HL-60/S4 treated with retinoic acid at 250 ng/mL for 4 days and 3 days (cell line): ENCODE measurements at regions not wholly inside any gene's neighbourhood (a gene's known extent, or its start where the extent isn't known, plus 50 kb on each side); places are given as distances from the start of the nearest gene placed in this dataset.
"Not testable (repeated sequence)": the region's sequence is repeated elsewhere in the genome, so short reads cannot be mapped to it uniquely, and the experiment has no call there.

ENCODE experiments used
- in situ Hi-C: fragments of 300-500 bp; cut with MboI; formaldehyde crosslinking; loops from 2 replicates; pipeline ENCODE4 v1.7.0; 2022; ENCODE audit warnings: low sequenced_read_pairs

DNA sequence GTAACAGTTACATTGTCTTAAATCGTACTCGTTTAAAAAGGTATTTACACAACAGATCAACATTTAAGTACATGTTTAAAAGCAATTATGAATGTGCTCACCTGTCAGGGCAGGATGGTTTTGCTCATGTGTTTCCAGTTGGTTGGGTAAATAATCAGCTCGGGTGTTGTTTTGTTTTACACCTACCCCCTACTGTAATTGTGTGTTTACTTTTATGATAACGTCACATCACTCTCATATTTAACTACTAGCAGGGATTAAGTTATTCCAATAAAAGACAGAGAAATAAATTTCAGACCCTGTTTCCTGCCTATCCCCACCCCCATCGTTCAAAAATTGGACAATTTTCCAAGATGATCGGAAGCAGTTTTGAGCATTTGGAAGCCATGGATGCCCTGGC lies 390.2 kb downstream of the SEC14L1 start:
- in situ Hi-C loops: no loop called here

DNA sequence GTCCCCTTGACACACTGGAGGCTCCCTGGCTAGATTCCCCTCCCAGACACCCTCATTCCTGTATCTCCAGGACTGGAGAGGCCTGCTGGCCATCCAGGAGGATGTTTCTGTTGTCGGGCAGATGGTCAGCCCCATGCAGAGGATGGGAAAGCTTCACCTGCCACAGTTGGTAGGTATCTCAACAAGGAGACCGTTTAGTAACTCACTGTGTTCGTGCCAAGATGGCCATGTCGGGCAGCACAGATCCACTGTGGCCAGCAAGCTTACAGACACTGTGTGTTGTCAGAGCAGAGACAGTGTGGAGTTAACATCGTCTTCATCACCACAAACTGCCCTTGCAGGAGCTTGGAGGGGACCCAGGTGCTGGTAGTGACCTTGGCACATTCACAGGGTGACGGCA lies 390.9 kb downstream of the SEC14L1 start:
- in situ Hi-C loops: no loop called here

DNA sequence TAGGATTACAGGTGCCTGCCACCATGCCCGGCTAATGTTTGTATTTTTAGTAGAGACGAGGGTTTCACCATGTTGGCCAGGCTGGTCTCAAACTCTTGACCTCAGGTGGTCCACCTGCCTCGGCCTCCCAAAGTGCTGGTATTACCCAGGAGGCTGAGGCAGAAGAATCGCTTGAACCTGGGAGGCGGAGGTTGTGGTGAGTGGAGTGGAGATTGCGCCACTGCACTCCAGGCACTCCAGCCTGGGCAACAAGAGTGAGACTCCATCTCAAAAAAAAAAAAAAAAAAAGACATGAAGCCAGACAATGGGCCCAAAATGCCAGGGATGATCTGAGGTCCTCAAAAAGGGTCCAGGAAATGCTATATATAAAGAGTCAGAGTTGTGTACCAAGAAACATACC lies 392.9 kb downstream of the SEC14L1 start:
- in situ Hi-C loops: not testable (repeated sequence)

DNA sequence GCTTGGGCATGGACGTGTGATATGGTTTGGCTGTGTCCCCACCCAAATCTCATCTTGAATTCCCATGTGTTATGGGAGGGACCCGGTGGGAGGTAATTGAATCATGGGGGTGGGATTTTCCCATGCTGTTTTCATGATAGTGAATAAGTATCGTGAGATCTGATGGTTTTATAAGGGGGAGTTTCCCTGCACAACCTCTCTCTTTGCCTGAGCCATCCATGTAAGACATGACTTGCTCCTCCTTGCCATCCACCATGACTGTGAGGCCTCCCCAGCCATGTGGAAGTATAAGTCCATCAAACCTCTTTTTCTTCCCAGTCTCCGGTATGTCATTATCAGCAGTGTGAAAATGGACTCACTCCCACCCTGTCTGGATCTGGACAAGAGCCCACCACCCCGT lies 393.4 kb downstream of the SEC14L1 start:
- in situ Hi-C loops: no loop called here

DNA sequence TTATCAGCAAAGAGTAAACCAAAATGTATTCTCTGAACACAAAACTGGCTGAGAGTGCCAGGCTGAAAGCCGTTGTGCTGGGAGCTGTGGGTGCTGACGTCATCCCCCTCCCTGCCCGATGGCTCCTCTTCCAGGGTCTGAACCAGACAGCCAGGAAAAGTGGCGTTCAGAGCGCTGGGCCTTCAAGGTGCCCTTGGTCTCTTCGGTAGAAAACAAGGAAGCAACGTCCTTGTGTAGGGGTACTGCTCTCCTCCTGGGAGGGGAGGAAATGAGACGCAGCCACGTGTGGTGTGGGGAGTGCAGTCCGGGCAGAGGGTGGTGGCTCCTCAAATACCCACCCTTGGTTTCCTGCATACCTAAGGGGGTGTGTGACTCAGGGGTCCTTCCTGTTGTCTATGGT lies 394.7 kb downstream of the SEC14L1 start:
- in situ Hi-C loops: no loop called here

DNA sequence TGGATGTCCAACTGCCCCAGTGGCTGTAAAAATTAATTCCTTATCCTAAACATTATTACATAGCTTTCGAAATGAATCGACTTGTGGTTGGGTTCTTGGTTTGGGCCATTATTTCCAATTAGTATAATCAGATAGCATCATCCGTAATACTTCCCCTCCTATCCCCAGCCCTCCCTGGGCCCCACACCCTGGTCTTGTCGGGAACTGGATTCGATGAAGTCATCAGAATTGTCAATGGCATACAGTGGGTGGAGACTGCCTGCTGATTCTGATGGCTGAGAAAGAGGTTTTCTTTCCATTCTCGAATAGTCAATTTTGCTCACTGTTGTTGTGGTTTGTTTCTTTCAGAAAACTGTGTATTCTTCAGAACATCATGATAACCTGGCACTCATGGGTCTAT lies 395.1 kb downstream of the SEC14L1 start:
- in situ Hi-C loops: no loop called here

DNA sequence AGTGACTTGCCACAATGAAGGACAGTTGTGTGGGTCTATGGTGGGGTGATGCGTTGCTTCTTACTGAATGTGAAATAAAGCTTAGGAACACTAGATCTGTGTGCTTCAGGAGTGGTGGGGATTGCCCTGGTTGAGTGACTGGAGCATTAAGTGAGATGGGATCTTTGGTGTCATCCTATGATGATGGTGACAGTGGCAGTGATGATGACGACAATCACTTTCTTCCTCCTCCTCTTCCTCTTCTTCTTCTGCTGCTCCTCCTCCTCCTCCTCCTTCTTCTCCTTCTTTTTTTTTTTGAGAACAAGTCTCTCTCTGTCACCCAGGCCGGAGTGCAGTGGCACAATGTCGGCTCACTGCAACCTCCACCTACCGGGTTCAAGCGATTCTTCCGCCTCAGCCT lies 396.8 kb downstream of the SEC14L1 start:
- in situ Hi-C loops: no loop called here

DNA sequence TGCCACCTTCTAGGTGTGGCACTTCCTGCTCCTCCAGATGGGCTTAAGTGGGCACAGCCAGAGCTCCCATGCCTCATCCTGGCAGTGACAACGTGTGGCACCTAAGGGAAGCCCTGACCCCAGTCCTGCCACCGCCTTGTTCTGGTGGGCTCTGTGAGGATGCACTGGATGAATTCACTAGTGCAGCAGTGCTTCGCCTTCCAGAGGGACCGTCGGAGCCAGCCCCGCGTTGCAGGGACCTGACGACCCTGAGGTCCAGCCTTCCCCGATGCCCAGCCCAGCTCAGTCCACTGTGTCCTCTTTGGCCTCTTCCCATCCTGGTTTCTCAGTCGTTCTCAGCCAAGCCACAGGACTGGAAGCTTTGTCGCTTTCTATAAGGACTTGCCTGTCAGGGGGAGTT lies 399.8 kb downstream of the SEC14L1 start:
- in situ Hi-C loops: loop anchor here (10.0 kb wide), 1 partner anchor 474 kb away; no protein-coding TSS in a partner anchor

DNA sequence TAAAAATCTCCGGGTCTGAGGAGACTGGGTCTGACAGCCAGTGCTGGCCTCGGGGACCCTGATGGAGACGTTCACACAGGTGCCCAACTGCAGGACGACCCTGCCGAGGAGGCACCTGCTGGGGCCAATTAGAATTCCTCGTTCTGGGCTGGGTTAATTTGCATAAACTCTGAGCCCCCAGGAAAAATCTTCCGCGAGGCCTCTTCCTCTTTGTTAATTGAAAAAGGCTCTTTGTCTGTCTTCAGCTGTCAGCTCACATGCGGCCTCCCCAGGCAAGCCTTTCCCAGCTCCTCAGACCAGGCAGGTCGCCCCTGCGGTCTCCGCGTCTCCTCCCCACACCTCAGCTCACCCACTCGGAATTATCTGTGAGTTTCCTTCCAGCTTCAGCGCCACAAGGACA lies 400.2 kb downstream of the SEC14L1 start:
- in situ Hi-C loops: loop anchor here (10.0 kb wide), 1 partner anchor 474 kb away; no protein-coding TSS in a partner anchor

DNA sequence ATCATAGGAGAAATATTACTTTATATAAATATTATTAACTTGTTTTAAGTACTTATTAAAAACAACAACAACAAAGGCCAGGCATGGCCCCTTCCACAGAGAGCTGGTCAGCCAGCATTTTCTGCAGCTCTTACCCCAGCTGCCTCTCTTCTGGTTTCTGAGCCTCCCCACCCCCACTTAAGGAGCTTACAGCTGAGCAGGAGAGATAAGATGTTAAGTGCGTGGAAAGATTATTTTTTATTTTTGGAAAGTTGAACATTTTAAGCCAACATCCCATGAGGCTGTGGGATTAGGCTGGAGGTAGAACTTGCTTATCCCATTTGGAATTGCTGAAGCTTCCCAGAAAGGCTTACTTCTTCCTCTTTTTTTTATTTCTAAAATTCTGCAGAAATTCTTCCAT lies 401.2 kb downstream of the SEC14L1 start:
- in situ Hi-C loops: loop anchor here (10.0 kb wide), 1 partner anchor 473 kb away; no protein-coding TSS in a partner anchor

DNA sequence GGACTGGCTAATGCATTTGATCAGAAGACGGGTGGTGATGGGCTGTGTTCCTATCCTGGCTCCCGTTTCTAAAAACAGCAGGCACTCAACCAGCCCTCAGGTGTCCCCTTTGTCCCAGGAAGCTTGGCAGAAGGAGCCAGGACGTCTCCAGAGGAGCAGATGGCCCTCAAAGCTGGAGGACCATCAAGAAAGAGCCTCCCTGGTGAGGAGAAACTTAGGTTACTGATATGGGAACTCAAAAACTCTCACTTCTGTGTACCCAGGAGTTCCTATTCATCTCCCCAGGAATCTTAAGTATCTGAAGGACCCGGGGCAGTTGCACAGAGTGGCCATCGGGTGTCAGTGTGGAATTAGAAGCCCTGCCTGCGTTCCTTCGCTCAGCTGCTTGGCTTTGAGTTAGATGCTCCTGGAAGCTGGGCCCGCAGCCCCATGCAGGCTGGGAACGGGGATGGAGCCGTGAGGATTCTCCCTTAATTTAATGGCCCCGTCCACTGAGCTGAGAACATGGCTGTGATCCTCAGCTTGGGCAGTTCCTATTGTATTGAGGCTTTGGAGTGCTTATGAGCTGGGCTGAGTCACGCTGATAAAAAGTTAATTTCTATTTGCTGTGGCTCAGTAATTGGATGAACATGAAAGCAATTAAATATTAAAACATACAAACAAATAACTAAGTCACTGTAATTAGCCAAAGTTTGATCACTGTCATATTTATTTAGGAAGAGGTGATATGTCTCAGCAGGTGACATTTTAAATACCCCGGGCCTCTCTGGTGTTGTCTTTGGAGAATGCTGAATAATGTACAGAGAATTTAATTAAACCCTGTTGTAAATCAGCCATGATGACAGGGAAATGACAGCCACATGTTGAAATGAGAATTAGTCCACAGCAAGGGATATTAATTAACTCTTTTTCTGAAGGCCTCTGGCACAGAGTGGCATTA lies 402.1 kb downstream of the SEC14L1 start:
- in situ Hi-C loops: loop anchor here (10.0 kb wide), 1 partner anchor 472 kb away; no protein-coding TSS in a partner anchor

DNA sequence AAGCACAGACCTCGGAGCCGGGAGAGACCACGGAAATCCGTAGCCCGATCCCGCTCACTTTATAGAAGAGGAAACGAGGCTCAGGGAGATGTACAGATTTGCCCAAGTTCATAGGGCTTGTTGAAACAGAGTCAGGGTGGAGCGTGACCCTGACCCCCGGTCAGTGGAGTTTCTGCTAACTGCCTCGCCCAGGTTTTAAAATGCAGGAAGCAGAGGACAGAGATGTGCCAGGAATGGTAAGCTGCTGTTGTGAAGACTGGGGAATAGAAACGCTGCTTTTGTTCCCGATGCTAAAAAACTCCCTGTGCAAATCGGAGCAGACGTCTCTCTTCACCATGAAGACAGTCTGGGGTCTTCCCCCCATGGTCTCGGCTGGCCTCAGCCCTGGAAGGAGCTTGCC lies 403.0 kb downstream of the SEC14L1 start:
- in situ Hi-C loops: loop anchor here (10.0 kb wide), 1 partner anchor 471 kb away; no protein-coding TSS in a partner anchor

DNA sequence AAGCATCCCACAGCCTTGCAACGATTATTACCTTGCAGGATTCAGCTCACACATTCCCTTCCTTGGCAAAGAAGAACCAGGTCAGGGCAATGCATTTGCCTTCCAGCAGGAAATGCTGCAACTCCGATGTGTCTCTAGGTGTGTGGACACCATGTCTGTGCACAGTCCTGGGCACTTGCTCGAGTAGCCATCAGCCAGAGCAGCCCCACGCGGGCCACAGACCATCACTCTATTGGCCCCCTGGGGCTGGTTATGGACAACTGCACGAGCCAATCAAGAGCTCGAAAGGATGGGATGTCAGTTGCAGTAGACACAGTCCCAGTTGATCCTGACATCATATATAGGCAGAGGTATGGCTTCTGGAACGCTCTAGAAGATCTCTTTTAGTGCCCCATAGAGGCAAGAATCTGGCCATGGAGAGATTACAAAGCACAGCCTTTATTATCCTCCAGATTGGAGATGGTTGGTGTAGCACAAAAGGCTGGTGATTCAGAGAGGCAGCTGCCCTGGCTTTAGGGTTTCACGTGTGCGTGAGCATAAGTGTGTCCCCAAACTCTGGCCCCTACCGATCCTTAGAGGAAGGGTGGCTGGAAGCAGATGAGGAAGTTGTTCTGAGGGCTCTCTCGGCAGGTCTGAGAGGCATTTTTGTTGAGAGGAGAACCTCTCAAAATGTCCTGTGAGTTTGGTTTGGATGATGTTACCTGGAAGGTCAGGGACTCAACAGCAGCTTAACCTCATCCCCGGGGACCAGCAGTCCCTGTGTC lies 403.8 kb downstream of the SEC14L1 start:
- in situ Hi-C loops: loop anchor here (10.0 kb wide), 1 partner anchor 470 kb away; no protein-coding TSS in a partner anchor

DNA sequence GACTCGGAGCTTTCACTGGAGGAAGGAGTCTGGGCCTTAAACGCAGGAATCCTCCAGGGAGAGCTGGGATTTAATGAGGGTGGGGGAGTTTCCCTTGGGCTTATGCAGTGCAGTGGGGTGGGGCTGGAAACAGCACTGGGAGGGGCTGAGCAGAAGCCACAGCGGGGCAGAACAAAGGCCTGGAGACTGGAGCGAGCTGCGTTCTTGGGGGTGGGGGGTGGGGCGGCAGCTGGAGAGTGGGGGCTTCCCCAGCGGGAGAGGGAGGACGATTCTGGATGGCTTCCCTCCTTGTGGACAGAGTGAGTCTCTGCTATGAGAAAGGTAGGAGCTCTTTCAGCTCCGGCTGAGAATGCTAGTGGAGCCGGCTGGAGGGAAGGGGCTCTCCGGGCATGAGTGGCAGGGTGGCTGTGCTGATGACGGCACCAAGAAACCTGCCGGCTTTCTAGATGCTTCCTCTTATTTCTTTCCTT lies 406.0 kb downstream of the SEC14L1 start:
- in situ Hi-C loops: loop anchor here (10.0 kb wide), 1 partner anchor 468 kb away; no protein-coding TSS in a partner anchor

DNA sequence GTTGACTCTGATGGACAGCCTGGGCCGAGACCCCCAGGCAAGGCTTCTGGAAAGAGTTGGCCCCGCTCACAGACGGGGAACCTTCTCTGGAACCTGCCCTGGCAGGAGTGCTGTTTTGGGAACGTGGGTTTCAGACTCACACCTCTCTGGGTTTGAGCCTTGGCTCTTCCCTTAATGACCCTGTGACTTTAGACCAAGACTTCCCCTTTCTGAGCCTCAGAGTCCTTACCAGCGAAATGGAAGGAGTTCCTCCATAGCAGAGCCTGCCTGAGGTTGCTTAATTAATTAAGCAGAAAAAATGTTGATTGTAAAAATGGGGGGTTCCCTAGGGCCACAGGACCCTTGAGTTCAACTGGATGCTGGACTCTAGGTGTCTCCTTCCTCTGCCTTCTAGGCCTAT lies 408.2 kb downstream of the SEC14L1 start:
- in situ Hi-C loops: loop anchor here (10.0 kb wide), 1 partner anchor 466 kb away; no protein-coding TSS in a partner anchor

DNA sequence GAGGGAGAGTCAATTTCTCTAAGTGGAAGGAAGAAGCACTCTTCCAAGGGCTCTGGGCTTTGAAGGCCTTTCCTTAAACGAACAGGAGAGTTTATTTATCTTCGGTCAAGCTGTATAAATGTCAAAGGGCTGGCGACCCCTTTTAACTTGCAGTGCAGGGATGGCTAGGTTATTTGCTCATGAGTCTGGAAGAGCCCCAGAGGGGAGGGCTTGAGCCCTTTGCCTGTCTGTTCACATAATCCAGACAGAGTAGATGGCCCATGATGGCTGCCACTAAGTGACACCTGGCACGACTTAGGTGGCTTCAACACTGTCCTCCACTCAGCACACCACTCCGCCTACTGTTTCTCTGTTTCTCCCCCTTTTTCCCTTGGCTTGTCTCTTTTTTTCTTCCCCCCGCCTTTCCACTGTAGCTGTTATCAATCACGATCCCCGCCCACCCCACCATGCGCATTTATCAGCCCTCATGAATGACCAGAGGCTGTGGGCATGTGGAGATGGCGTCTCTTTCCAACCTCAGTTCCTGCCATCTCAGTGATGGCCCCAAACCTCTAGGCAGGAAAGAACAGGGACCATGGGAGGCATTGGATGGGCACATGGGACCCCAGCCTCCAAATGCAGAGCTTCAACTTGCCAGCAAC lies 408.7 kb upstream of the TNRC6C start:
- in situ Hi-C loops: loop anchor here (10.0 kb wide), 1 partner anchor 465 kb away; no protein-coding TSS in a partner anchor

DNA sequence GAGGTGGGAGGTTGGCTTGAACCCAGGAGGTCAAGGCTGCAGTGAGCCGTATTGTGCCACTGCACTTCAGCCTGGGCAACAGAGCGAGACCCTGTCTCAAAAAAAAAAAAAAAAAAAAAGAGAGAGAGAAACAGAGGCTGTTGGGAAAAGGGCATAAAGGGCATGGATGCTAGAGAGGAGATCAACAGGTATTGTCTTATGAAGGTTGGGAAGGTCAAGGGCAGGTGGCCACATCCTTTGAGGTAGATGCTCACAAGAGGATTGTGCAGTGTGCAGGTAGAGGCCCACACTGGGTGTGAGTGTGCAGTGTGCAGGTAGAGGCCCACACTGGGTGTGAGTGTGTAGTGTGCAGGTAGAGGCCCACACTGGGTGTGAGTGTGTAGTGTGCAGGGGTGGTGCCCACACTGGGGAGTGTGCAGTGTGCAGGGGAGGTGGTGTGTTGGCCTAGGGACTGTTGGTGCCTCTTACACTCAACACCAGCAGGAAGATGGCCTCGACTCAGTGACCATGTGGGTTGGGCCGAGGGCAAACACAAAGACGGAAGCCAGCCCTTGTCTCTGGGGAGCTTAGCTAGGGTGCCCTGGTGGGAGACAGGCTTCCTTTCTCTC lies 404.9 kb upstream of the TNRC6C start:
- in situ Hi-C loops: no loop called here

DNA sequence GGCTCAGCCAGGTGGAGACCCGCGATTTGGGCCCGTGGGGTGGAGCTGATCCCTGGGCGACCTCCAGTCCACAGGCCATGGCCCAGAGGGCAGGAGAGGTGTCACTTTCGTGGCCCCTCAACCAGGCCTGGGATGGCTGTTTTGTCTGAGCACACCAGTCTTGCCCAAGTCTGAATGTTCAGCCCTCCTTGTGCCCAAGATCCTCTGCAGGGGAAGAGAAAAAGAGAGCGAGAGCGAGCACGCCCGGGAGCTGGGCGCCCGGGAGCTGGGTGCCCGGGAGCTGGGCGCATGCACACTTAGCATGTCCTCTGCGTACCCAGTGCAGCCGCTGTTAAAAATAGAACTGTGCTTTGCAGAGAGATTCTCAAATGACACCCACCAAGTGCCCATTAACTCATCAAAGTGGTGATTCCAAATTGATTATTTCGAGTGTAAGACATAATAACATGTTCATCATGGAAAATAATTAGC lies 403.3 kb upstream of the TNRC6C start:
- in situ Hi-C loops: no loop called here

DNA sequence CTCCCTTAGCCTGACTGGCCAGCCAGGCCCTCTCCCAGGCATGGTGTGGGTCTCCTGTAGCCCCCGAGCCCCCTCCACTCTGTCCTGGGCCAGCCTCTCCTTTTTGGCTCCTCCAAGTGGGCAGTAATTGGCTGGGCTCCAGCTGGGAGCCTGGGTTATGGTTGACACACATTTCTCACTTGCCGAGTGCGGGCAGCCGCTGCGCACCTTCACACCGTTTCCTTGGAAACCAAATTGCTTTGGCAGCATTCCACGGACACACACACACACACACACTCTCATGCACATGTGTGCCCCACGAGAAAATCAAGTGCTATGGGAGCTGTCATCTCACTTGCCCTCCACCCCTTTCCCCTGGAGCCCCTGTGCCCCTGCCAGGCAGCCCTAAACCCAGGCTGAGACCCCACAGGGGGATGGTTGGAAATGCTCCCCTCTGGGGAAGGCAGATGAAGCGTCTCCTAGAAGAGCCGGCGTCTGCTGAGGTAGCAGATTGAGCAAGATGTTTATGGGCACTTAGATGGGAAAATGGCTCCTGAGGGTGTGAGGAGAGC lies 402.7 kb upstream of the TNRC6C start:
- in situ Hi-C loops: no loop called here
